IMR-90 (cell line): ENCODE measurements at regions not wholly inside any gene's neighbourhood (a gene's known extent, or its start where the extent isn't known, plus 50 kb on each side); places are given as distances from the start of the nearest gene placed in this dataset.

Experiments used
- ATAC-seq: fragments of 200-7000 bp; cut with Tn5 transposase; 2 replicates; pipeline ENCODE4 v1.9.1; 2020; ENCODE audit warnings: low read depth, mild to moderate bottlenecking, moderate library complexity
- BruUV-seq: library from RNA; stranded (reverse); fragments of 400-500 nt; replicated peaks from 2 replicates; lab custom pipeline; 2021; lab: Mats Ljungman, UMichigan
- CTCF ChIA-PET: fragments of 300-600 bp; formaldehyde crosslinking; extraction: SDS; loops from one replicate; lab custom pipeline; 2021; ENCODE audit warnings: antibody characterized with exemption; lab: Yijun Ruan, JAX
- POLR2A ChIA-PET: fragments of 300-600 bp; sonication (Branson Sonifier 250); formaldehyde crosslinking; loops from one replicate; lab custom pipeline; 2022; ENCODE audit warnings: antibody characterized with exemption; ENCODE audit not compliant: unreplicated experiment; lab: Charles Lee
- DNase-seq: peaks from one replicate; pipeline ENCODE4 v3.0.0; 2013
- H2AFZ ChIP-seq: replicated peaks from 2 replicates; pipeline ENCODE3; 2013; ENCODE audit warnings: low read length, mild to moderate bottlenecking; ENCODE audit not compliant: poor library complexity
- H2AK5ac ChIP-seq: 2 replicates; pipeline ENCODE4 v1.6.1; 2013; ENCODE audit warnings: low read depth, low read length, inconsistent platforms
- H2AK9ac ChIP-seq: replicated peaks from 2 replicates; pipeline ENCODE3; 2013; ENCODE audit warnings: mild to moderate bottlenecking, low read depth, low read length, moderate library complexity; ENCODE audit not compliant: poor library complexity
- H2BK120ac ChIP-seq: 2 replicates; pipeline ENCODE4 v1.6.1; 2013; ENCODE audit warnings: low read depth, low read length, inconsistent platforms
- H2BK15ac ChIP-seq: 3 replicates; pipeline ENCODE4 v1.6.1; 2013; ENCODE audit warnings: low read depth, low read length, inconsistent platforms
- H2BK20ac ChIP-seq: 2 replicates; pipeline ENCODE4 v1.6.1; 2013; ENCODE audit warnings: low read depth, mild to moderate bottlenecking, inconsistent platforms, low read length, moderate library complexity
- H2BK5ac ChIP-seq: 2 replicates; pipeline ENCODE4 v1.6.1; 2013; ENCODE audit warnings: mild to moderate bottlenecking, low read depth, low read length, inconsistent platforms; ENCODE audit not compliant: poor library complexity, severe bottlenecking
- H3K14ac ChIP-seq: replicated peaks from 2 replicates; pipeline ENCODE4 v1.6.1; 2013; ENCODE audit warnings: low read depth, low read length, inconsistent platforms
- H3K18ac ChIP-seq: 2 replicates; pipeline ENCODE4 v1.6.1; 2013; ENCODE audit warnings: low read depth, low read length, control low read depth
- H3K23ac ChIP-seq: 2 replicates; pipeline ENCODE4 v1.6.1; 2013; ENCODE audit warnings: low read depth, low read length, inconsistent platforms
- H3K27ac ChIP-seq: 2 replicates; pipeline ENCODE4 v1.5.1; 2013; ENCODE audit warnings: mild to moderate bottlenecking, control low read depth, low read length; ENCODE audit not compliant: insufficient read depth
- H3K27me3 ChIP-seq: 2 replicates; pipeline ENCODE4 v1.6.1; 2013; ENCODE audit warnings: low read length; ENCODE audit not compliant: control insufficient read depth, insufficient read depth
- H3K36me3 ChIP-seq: 2 replicates; pipeline ENCODE4 v1.6.1; 2013; ENCODE audit warnings: low read length, mixed read lengths; ENCODE audit not compliant: control insufficient read depth, insufficient read depth
- H3K4ac ChIP-seq: 2 replicates; pipeline ENCODE4 v1.6.1; 2013; ENCODE audit warnings: low read depth, low read length, inconsistent platforms
- H3K4me1 ChIP-seq: 2 replicates; pipeline ENCODE4 v1.6.1; 2013; ENCODE audit warnings: low read length, mixed read lengths; ENCODE audit not compliant: control insufficient read depth, insufficient read depth
- H3K4me2 ChIP-seq: 2 replicates; pipeline ENCODE4 v1.6.1; 2013; ENCODE audit warnings: low read depth, mild to moderate bottlenecking, control low read depth, low read length, moderate library complexity
- H3K4me3 ChIP-seq: 2 replicates; pipeline ENCODE4 v1.5.1; 2013; ENCODE audit warnings: low read depth, mild to moderate bottlenecking, control low read depth, low read length, moderate library complexity; ENCODE audit not compliant: insufficient read depth
- H3K56ac ChIP-seq: 2 replicates; pipeline ENCODE4 v1.6.1; 2013; ENCODE audit warnings: low read length, inconsistent platforms; ENCODE audit not compliant: insufficient read depth; ENCODE audit errors: extremely low read depth
- H3K79me1 ChIP-seq, 2 experiments: 2 replicates each; pipeline ENCODE4 v1.6.1; 2013; ENCODE audit warnings: low read length in 2 of 2, inconsistent platforms in 1 of 2, low read depth in 1 of 2
- H3K9ac ChIP-seq: 2 replicates; pipeline ENCODE4 v1.6.1; 2013; ENCODE audit warnings: low read depth, low read length, control low read depth
- H3K9me1 ChIP-seq: 2 replicates; pipeline ENCODE4 v1.6.1; 2013; ENCODE audit warnings: low read length, inconsistent platforms; ENCODE audit not compliant: insufficient read depth
- H3K9me3 ChIP-seq: 2 replicates; pipeline ENCODE4 v1.6.1; 2013; ENCODE audit warnings: low read length; ENCODE audit not compliant: control insufficient read depth, insufficient read depth
- H4K20me1 ChIP-seq: 2 replicates; pipeline ENCODE4 v1.6.1; 2013; ENCODE audit warnings: low read length, inconsistent platforms; ENCODE audit not compliant: insufficient read depth
- H4K5ac ChIP-seq: 2 replicates; pipeline ENCODE4 v1.6.1; 2013; ENCODE audit warnings: mild to moderate bottlenecking, low read depth, low read length, control low read depth
- H4K8ac ChIP-seq, 2 experiments: 2 replicates each; pipeline ENCODE4 v1.6.1; 2013; ENCODE audit warnings: low read depth in 2 of 2, low read length in 2 of 2, control low read depth in 1 of 2, inconsistent platforms in 1 of 2
- H4K91ac ChIP-seq: 2 replicates; pipeline ENCODE4 v1.6.1; 2013; ENCODE audit warnings: low read depth, low read length, inconsistent platforms; ENCODE audit not compliant: insufficient read depth
- BHLHE40 ChIP-seq: fragments of 150-350 bp; IDR thresholded peaks from 2 replicates; pipeline ENCODE4 v1.6.1; 2016; ENCODE audit warnings: mild to moderate bottlenecking, low read depth, low read length
- CEBPB ChIP-seq: IDR thresholded peaks from 2 replicates; pipeline ENCODE4 v1.6.1; 2012; ENCODE audit warnings: low read depth, low read length, improper control_type of control experiment
- CHD1 ChIP-seq: IDR thresholded peaks from 2 replicates; pipeline ENCODE4 v1.6.1; 2012; ENCODE audit warnings: low read depth, low read length, improper control_type of control experiment
- CTCF ChIP-seq: conservative IDR thresholded peaks from 2 replicates; pipeline ENCODE4 v1.5.1; 2012; ENCODE audit warnings: mild to moderate bottlenecking, low read depth, low read length, improper control_type of control experiment
- ELK1 ChIP-seq: fragments of 150-350 bp; IDR thresholded peaks from 2 replicates; pipeline ENCODE4 v1.6.1; 2016; ENCODE audit warnings: low read depth, mild to moderate bottlenecking, low read length, moderate library complexity, borderline replicate concordance
- FOS ChIP-seq: fragments of 150-350 bp; IDR thresholded peaks from 2 replicates; pipeline ENCODE4 v1.6.1; 2016; ENCODE audit warnings: low read depth, low read length
- MAFK ChIP-seq: IDR thresholded peaks from 2 replicates; pipeline ENCODE4 v1.6.1; 2012; ENCODE audit warnings: low read depth, low read length, improper control_type of control experiment
- MAZ ChIP-seq: IDR thresholded peaks from 2 replicates; pipeline ENCODE4 v1.6.1; 2012; ENCODE audit warnings: low read depth, mild to moderate bottlenecking, low read length, improper control_type of control experiment, moderate library complexity, borderline replicate concordance
- MXI1 ChIP-seq: IDR thresholded peaks from 2 replicates; pipeline ENCODE4 v1.6.1; 2012; ENCODE audit warnings: low read depth, mild to moderate bottlenecking, low read length, moderate library complexity, borderline replicate concordance
- NFE2L2 ChIP-seq: fragments of 150-350 bp; IDR thresholded peaks from 2 replicates; pipeline ENCODE4 v1.6.1; 2016; ENCODE audit warnings: low read depth, mild to moderate bottlenecking, low read length
- POLR2A ChIP-seq: IDR thresholded peaks from 2 replicates; pipeline ENCODE4 v1.6.1; 2012; ENCODE audit warnings: mild to moderate bottlenecking, low read depth, low read length
- RAD21 ChIP-seq: IDR thresholded peaks from 2 replicates; pipeline ENCODE4 v1.6.1; 2012; ENCODE audit warnings: low read length, improper control_type of control experiment
- RCOR1 ChIP-seq: IDR thresholded peaks from 2 replicates; pipeline ENCODE4 v1.6.1; 2012; ENCODE audit warnings: mild to moderate bottlenecking, low read length, improper control_type of control experiment; ENCODE audit not compliant: insufficient replicate concordance
- RFX5 ChIP-seq: IDR thresholded peaks from 2 replicates; pipeline ENCODE4 v1.8.0; 2012; ENCODE audit warnings: low read depth, mild to moderate bottlenecking, low read length, moderate library complexity
- SMC3 ChIP-seq: fragments of 150-350 bp; IDR thresholded peaks from 2 replicates; pipeline ENCODE4 v1.6.1; 2016; ENCODE audit warnings: low read depth, mild to moderate bottlenecking, antibody characterized with exemption, low read length, moderate library complexity
- USF2 ChIP-seq: fragments of 150-350 bp; IDR thresholded peaks from 2 replicates; pipeline ENCODE4 v1.6.1; 2017; ENCODE audit warnings: mild to moderate bottlenecking, antibody characterized with exemption, low read length, low read depth
- WGBS, 2 experiments: methylation state at CpG; one replicate each; pipeline versions ENCODE4 v1.1.5 to v1.1.7; 2013; ENCODE audit warnings: missing lambda C conversion rate in 2 of 2; ENCODE audit not compliant: insufficient read length in 1 of 2; ENCODE audit errors: extremely low coverage in 2 of 2; 5-methylcytosine and 5-hydroxymethylcytosine counted together
- dilution Hi-C: fragments of 300-500 bp; cut with HindIII; formaldehyde crosslinking; loops from one replicate; pipeline ENCODE4 v1.14.3; 2018; ENCODE audit warnings: low sequenced_read_pairs; ENCODE audit not compliant: unreplicated experiment
- in situ Hi-C: fragments of 300-500 bp; cut with MboI; formaldehyde crosslinking; loops from 3 replicates; pipeline ENCODE4 v1.14.3; 2019; ENCODE audit warnings: low sequenced_read_pairs, inconsistent platforms, mixed read lengths
- intact Hi-C: fragments of 100-400 bp; cut with micrococcal nuclease; formaldehyde crosslinking; loops from 2 replicates; pipeline ENCODE4 v1.10.0; 2022

GRCh38 chr1:242728696-242729095 lies 204.2 kb upstream of the PLD5 start:
- H2AFZ ChIP-seq = no peak overlapping the region
- no peak overlapping the region for H2AK9ac ChIP-seq
- no peaks in the 10 kb centered on the region for H3K9me1 ChIP-seq
- ChIA-PET POLR2A (no interaction called here), CTCF (no interaction called here)
- H3K9me3 ChIP-seq = peaks cover 17% of the 10 kb centered on the region
- in situ Hi-C loops = no loop called here
- no peaks in the 10 kb centered on the region for H3K36me3 ChIP-seq
- no peaks in the 10 kb centered on the region for H3K27me3 ChIP-seq
- H2BK5ac ChIP-seq = no peak overlapping the region
- H2BK15ac ChIP-seq = no peak overlapping the region
- ATAC-seq (no peak), DNase-seq (no peak)
- no peak overlapping the region for H4K5ac ChIP-seq
- no peak overlapping the region for H3K56ac ChIP-seq
- no peaks in the 10 kb centered on the region for H3K79me1 ChIP-seq
- H3K4me3 ChIP-seq = no peak overlapping the region
- TF ChIP-seq RFX5 (no peak), MAZ (no peak), NFE2L2 (no peak), CEBPB (no peak), ELK1 (no peak), USF2 (no peak), SMC3 (no peak), FOS (no peak), MXI1 (no peak), POLR2A (no peak), BHLHE40 (no peak), MAFK (no peak), RCOR1 (no peak), RAD21 (no peak), CTCF (no peak), CHD1 (no peak)
- no peak overlapping the region for H2AK5ac ChIP-seq
- no peak overlapping the region for H3K18ac ChIP-seq
- no peak overlapping the region for H4K8ac ChIP-seq
- H4K91ac ChIP-seq = no peak overlapping the region
- H3K4ac ChIP-seq = no peak overlapping the region
- H3K14ac ChIP-seq = no peak overlapping the region
- intact Hi-C loops = no loop called here
- no CpG with 5 or more reads among the region's 4 CpGs for WGBS, 2 experiments
- BruUV-seq = no TSS peak
- no peaks in the 10 kb centered on the region for H4K20me1 ChIP-seq
- H2BK120ac ChIP-seq = no peak overlapping the region
- H3K27ac ChIP-seq = no peak overlapping the region
- dilution Hi-C loops = no loop called here
- H3K4me2 ChIP-seq = no peak overlapping the region
- no peak overlapping the region for H2BK20ac ChIP-seq
- H3K9ac ChIP-seq = no peak overlapping the region
- H3K4me1 ChIP-seq = no peaks in the 10 kb centered on the region
- no peak overlapping the region for H3K23ac ChIP-seq
